ENCODE measurements at regions not wholly inside any gene's neighbourhood (a gene's known extent, or its start where the extent isn't known, plus 50 kb on each side); places are given as distances from the start of the nearest gene placed in this dataset.

DNA sequence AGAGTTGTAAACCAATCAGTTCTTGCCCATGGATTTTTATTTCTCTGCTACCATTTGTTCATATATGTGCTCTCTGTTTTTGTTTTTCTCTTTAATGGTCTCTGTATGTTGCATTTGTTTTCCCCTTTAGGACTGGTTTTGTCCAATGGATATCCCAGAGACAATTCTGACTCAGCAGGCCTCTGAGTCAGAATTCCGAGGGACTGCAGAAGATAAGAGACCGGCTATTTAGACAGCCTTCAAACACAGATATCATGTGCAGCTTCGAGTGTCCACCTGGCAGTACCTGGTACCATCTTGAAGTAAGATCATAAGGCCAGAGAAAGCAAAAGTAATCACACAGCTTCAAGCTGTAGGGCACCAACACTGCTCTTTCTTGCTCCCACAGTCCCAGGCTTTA, 125.5 kb downstream of the ELOVL4 start:
- CTCF ChIA-PET: no interaction called here

DNA sequence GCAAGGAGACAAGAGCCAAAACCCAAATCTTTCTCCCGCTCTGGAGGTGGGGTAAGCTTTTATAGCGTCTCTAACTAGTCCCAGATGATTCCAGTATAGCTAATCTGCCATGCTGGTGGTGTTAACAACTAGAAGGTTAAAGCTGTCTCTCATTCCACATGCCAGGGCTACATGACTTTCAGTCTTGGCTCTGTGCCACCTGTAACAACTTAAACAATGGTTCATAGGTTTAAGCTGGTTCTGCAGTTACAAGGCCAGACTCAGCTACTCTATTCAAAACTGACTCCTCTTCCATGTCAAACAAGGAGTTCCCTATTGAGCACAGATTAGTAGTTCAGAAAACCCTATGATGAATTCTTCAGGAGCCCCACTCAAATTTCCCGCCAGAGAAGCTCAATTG, 128.9 kb downstream of the ELOVL4 start:
- Histone ChIP-seq H3K9ac (replicated peaks; ENCODE audit: extremely low read depth, insufficient read depth, low read length) (no peak overlapping the region), H3K79me2 (ENCODE audit: control insufficient read depth, insufficient read depth, low read length) (no peaks in the 10 kb centered on the region), H3K4me3 (replicated peaks in 1 of 3; ENCODE audit: insufficient read depth in 1 of 3, low read depth in 1 of 3, low read length in 3 of 3) (no peak overlapping the region), H3K4me2 (ENCODE audit: insufficient read depth, low read length) (no peak overlapping the region), H3K36me3 (ENCODE audit: control insufficient read depth in 2 of 2, extremely low read depth in 1 of 2, insufficient read depth in 2 of 2, low read length in 2 of 2) (no peaks in the 10 kb centered on the region), H3K9me3 (replicated peaks; ENCODE audit: control insufficient read depth, insufficient read depth, low read length) (no peaks in the 10 kb centered on the region), H3K27ac (ENCODE audit: insufficient read depth, low read depth, low read length) (no peak overlapping the region), H3K27me3 (ENCODE audit: control insufficient read depth in 2 of 2, insufficient read depth in 2 of 2, low read length in 2 of 2) (peaks cover 5 to 6% of the 10 kb centered on the region in 2 experiments), H4K20me1 (replicated peaks; ENCODE audit: control insufficient read depth, extremely low read depth, insufficient read depth, low read length) (no peaks in the 10 kb centered on the region), H3K9me1 (replicated peaks; ENCODE audit: control insufficient read depth, extremely low read depth, insufficient read depth, low read length) (no peaks in the 10 kb centered on the region), H3K4me1 (ENCODE audit: control insufficient read depth, extremely low read depth, insufficient read depth, low read length) (no peaks in the 10 kb centered on the region), H2AFZ (ENCODE audit: low read depth, low read length) (no peak overlapping the region)
- FAIRE-seq: peak; percentile 35
- BruUV-seq (replicated peaks): no TSS peak
- DNase-seq (ENCODE audit: low read depth, low spot score): peak; percentile 44
- dilution Hi-C loops (cut with MboI; ENCODE audit: extremely low pct_ligation_motif_present, low sequenced_read_pairs): no loop called here
- intact Hi-C loops (cut with micrococcal nuclease): loop anchor here (10.0 kb wide), 1 partner anchor 144 kb away; no protein-coding TSS in a partner anchor
- CTCF ChIA-PET: interaction anchor here (0.8 to 2.3 kb wide), 5 partner anchors 9 to 56 kb away, joined by 3 to 8 read pairs (median 3); no protein-coding TSS in a partner anchor
- TF ChIP-seq GATA2 (IDR thresholded peaks at IDR 0.05; ENCODE audit: insufficient read depth, insufficient read length, low read depth, low read length): no peak
- TF ChIP-seq JUN (IDR thresholded peaks at IDR 0.05; ENCODE audit: borderline replicate concordance, insufficient read depth, insufficient read length, low read depth): no peak
- TF ChIP-seq, protein P1, sequence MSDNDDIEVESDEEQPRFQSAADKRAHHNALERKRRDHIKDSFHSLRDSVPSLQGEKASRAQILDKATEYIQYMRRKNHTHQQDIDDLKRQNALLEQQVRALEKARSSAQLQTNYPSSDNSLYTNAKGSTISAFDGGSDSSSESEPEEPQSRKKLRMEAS (IDR thresholded peaks at IDR 0.05; ENCODE audit: insufficient read depth, insufficient read length): no peak
- TF ChIP-seq, protein P2, sequence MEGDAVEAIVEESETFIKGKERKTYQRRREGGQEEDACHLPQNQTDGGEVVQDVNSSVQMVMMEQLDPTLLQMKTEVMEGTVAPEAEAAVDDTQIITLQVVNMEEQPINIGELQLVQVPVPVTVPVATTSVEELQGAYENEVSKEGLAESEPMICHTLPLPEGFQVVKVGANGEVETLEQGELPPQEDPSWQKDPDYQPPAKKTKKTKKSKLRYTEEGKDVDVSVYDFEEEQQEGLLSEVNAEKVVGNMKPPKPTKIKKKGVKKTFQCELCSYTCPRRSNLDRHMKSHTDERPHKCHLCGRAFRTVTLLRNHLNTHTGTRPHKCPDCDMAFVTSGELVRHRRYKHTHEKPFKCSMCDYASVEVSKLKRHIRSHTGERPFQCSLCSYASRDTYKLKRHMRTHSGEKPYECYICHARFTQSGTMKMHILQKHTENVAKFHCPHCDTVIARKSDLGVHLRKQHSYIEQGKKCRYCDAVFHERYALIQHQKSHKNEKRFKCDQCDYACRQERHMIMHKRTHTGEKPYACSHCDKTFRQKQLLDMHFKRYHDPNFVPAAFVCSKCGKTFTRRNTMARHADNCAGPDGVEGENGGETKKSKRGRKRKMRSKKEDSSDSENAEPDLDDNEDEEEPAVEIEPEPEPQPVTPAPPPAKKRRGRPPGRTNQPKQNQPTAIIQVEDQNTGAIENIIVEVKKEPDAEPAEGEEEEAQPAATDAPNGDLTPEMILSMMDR (IDR thresholded peaks at IDR 0.05; ENCODE audit: extremely low read depth in 1 of 2, insufficient read depth in 1 of 2, low read depth in 1 of 2, low read length in 2 of 2): no peak
- no peak for TF ChIP-seq EZH2 (IDR thresholded peaks at IDR 0.05; ENCODE audit: borderline replicate concordance, low read depth, low read length, severe bottlenecking)
- no peak for TF ChIP-seq FOS (IDR thresholded peaks at IDR 0.05; ENCODE audit: borderline replicate concordance, insufficient read depth, low read length)
- TF ChIP-seq MYC (IDR thresholded peaks at IDR 0.05; ENCODE audit: low read depth, low read length): no peak
- no peak for TF ChIP-seq POLR2A (IDR thresholded peaks at IDR 0.05; ENCODE audit: low read depth, low read length)
- TF ChIP-seq POLR2AphosphoS5 (IDR thresholded peaks at IDR 0.05; ENCODE audit: insufficient read depth, low read depth, low read length): no peak
- POLR2A ChIA-PET: no interaction called here

More for the DNA sequence above, 125.5 kb downstream of the ELOVL4 start:
- BruUV-seq (replicated peaks): no TSS peak
- Histone ChIP-seq H3K9me3 (replicated peaks; ENCODE audit: control insufficient read depth, insufficient read depth, low read length) (no peaks in the 10 kb centered on the region), H3K4me1 (ENCODE audit: control insufficient read depth, extremely low read depth, insufficient read depth, low read length) (no peaks in the 10 kb centered on the region), H3K4me2 (ENCODE audit: insufficient read depth, low read length) (no peak overlapping the region), H3K27me3 (ENCODE audit: control insufficient read depth in 2 of 2, insufficient read depth in 2 of 2, low read length in 2 of 2) (peaks cover 4 to 7% of the 10 kb centered on the region in 2 experiments), H3K79me2 (ENCODE audit: control insufficient read depth, insufficient read depth, low read length) (no peaks in the 10 kb centered on the region), H4K20me1 (replicated peaks; ENCODE audit: control insufficient read depth, extremely low read depth, insufficient read depth, low read length) (no peaks in the 10 kb centered on the region), H3K27ac (ENCODE audit: insufficient read depth, low read depth, low read length) (no peak overlapping the region), H3K4me3 (replicated peaks in 1 of 3; ENCODE audit: insufficient read depth in 1 of 3, low read depth in 1 of 3, low read length in 3 of 3) (no peak overlapping the region), H3K36me3 (ENCODE audit: control insufficient read depth in 2 of 2, extremely low read depth in 1 of 2, insufficient read depth in 2 of 2, low read length in 2 of 2) (no peaks in the 10 kb centered on the region), H3K9ac (replicated peaks; ENCODE audit: extremely low read depth, insufficient read depth, low read length) (no peak overlapping the region), H3K9me1 (replicated peaks; ENCODE audit: control insufficient read depth, extremely low read depth, insufficient read depth, low read length) (no peaks in the 10 kb centered on the region), H2AFZ (ENCODE audit: low read depth, low read length) (no peak overlapping the region)
- TF ChIP-seq EZH2 (IDR thresholded peaks at IDR 0.05; ENCODE audit: borderline replicate concordance, low read depth, low read length, severe bottlenecking) (no peak), MYC (IDR thresholded peaks at IDR 0.05; ENCODE audit: low read depth, low read length) (no peak), FOS (IDR thresholded peaks at IDR 0.05; ENCODE audit: borderline replicate concordance, insufficient read depth, low read length) (peak; percentile 48)
- TF ChIP-seq, protein P1 (IDR thresholded peaks at IDR 0.05; ENCODE audit: insufficient read depth, insufficient read length): no peak
- no peak for DNase-seq (ENCODE audit: low read depth, low spot score)
- intact Hi-C loops (cut with micrococcal nuclease) (no loop called here), dilution Hi-C loops (cut with MboI; ENCODE audit: extremely low pct_ligation_motif_present, low sequenced_read_pairs) (no loop called here)
- POLR2A ChIA-PET: no interaction called here
- peak; percentile 15 for FAIRE-seq

Data from endothelial cell of umbilical vein (primary cell).